Epidermal melanocyte (primary cell): ENCODE measurements at regions not wholly inside any gene's neighbourhood (a gene's known extent, or its start where the extent isn't known, plus 50 kb on each side); places are given as distances from the start of the nearest gene placed in this dataset.

Source experiments
- DNase-seq: peaks from one replicate; pipeline ENCODE4 v3.0.0; 2011; ENCODE audit warnings: low spot score; ENCODE audit not compliant: insufficient read length

DNA sequence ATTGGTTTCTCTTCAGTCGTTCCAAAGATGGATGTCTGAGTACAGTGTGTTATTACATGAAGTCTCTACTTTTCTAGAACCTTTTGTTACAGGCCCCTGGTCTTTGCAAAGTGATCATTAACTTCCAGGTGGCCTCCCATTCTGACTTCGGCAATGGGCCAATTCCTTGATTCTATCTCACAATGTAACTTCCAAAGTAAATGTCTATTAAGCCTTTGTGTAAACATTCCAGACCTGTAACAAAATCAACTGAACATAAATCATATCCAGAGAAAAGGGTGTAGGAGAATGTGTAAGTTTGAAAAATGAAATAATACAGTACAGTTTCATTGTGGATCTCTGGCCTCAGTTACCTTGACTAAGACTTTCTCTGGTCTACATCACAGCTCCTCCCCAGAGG lies 187.8 kb upstream of the JAG1 start:
- DNase-seq, result no peak

DNA sequence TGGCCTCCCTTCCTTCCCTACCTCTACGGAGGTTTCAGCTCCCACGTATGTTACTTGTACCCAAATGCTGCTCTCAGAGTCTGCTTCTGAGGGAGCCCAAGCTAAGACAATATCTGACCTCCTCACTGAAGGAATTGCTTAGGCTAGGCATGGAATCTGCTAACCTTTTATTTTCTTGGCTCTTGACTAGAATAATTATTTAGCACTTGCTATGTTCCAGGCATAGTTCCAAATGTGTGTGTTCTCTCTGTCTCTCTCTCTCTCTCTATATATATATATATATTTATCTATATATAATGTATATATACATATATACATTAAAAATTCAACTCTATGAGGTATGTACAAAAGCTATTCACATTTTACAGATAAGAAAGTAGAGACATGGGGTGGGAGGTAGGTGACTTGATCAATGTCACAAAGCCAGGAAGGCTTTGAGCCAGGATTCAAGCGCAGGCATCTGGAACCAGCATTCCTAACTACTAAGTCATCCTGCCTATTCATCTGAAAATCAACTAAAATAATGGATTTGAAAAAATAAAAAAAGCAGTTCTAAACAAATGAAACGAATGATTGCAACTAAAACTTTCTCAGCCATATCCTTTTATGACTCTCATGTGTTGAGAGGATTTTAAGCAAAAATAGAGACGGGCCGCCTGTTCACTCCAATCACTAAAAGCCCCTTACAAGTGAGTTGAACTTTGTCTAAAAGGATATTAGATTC lies 189.7 kb upstream of the JAG1 start:
- DNase-seq, result peak; percentile 48

DNA sequence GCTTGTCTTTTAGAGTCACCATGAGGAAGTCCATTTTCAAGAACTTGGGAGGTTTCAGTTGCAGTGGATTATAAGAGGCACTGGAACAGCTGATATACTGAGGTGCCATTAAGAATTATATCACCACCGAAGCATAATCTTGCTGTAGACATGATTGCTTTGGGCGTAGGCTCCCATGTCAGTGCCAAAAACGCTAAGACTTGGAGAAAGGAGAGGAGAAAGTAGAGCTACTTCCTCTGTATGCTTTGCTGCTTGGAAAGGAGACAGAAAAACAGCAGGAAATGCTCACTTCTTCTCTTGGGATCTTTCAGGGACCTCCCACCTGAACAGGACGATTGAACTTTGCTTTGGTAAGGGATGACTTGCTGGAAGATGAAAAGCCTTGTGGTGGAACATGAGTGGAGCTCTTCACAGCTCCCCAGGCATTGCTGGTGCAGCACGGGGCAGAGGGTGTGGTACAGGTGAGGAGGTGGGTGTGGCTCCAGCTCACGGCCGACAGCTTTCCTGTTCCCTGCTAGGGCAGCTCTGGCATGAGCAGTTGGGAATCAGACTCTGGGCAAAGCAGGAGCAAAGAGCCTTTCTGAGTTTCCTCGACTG lies 190.4 kb upstream of the JAG1 start:
- no peak for DNase-seq

DNA sequence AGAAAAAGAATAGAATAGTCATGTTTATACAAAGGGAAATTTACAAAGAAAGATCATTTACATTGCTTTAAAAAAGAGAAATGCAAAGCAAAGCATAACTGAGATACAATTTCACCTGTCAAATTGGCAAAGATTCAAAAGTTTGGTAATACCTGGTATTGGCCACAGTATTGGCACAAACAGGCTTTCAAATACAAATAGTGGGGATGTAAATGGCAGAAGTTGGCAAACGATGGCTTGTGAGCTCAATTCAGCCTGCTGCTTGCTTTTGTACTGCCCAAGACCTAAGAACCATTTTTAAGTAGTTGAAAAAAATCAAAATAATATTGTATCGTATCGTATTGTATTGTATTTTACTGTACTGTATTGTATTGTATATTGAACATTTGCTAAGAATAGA lies 194.5 kb upstream of the JAG1 start:
- DNase-seq, result no peak

DNA sequence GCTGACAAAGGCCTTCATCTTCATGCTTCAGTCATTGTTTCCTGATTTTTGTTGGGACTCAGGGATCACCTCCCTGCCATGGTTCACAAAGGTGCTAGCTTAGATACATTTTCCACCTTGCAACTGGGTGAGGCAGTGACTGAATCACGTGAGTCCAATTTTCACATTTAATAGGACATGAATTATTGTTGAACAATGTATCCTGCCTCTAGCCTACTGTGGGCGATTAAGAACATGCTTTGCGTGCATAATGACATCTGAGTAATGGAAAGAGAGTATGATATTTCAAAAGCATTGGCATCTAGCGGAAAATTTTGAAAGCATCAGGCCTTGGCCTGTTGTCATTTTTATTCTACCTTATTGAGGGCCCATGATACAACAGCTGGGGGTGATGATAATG lies 199.2 kb upstream of the JAG1 start:
- DNase-seq, result no peak

DNA sequence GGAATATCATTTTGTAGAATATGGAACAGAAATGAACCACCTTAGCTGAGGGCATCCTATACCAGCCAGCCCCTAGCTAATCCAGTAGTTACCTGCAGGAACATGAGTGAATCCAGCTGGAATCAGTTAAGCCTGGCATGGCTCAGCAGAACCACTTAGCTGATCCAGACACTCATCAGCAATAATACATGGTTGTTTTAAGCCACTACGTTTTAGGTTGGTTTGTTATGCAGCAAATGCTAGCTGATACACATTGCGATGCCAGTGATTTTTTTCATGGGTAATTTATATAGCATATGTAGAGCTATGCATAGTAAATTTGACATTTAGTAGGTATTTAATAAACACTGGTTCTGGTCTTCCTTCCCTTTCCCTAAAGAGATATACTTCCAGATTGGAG lies 201.9 kb upstream of the JAG1 start:
- DNase-seq, result no peak

DNA sequence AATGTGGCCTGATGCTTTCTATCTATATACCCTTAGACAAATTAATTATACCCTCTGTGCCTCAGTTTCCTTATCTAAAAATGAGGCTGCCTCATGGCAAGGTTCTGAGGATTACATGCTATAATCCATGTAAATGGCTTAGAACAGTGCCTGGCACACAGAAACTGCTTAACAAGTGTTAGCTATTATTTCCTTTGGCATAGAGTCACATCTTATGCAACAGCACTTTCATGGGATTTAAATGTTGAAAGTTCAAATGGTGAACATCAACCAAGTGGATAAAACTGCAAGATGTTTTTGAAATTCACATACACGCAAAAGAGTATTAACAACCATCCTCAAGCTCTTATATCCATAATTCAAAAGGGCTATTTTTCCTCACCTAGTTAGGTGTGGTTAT lies 202.8 kb upstream of the JAG1 start:
- no peak for DNase-seq

DNA sequence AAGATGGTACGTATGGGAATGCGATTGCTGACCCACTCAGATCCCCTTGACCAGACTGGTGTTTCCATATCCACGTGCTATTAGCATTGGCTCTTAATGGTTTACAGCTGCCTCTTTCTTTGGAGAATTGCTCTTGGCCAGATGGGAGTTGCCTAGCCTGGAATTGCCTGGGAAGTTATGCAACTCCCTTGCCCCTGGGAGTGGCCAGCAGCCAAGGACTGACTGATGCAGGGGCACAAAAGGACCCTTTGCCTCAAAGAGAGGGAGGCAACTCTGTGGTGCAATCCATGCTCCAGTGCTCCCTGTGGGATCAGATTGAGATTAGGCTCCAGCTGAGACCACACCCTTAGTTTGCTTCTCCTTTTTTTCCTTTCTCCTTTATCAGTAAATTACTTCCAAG lies 203.5 kb upstream of the JAG1 start:
- DNase-seq, result no peak

DNA sequence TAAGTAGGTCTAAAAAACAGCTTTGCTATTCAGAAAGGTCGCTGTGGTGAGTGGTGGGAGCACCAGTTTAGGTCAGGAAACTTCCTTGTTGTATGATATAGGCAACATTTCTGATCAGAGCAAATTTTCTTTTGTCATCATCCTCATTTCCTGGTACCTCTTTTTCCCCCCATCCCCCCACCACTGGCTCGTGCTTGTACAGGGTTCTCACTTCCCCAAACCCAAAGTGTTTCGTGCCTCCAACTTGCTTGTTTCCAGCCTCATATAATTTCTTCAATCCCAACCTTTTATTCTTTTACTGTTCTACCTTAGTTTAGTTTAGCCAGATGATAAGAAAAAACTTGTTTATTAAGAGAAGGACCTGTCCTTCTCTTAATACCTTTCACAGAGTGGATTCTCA lies 209.4 kb upstream of the JAG1 start:
- no peak for DNase-seq

DNA sequence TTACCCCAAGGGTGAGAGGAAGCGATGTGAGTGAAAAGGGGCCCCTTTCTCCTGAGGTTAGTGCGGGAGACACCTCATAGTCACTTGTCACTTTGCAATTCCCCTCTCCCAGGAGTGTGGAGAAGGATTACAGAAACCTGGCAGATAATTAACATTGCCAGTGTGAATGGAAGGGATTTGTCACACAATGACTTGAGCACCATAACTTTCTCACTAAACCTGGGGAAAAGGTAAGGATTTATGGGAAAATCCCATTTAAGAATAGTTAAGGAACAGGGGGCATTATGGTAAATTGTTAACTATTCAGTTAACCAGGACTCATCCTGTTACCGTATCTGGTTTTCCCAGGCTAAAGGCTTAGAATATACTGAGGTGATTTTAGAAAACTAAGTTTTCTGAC lies 219.5 kb upstream of the JAG1 start:
- DNase-seq, result no peak

DNA sequence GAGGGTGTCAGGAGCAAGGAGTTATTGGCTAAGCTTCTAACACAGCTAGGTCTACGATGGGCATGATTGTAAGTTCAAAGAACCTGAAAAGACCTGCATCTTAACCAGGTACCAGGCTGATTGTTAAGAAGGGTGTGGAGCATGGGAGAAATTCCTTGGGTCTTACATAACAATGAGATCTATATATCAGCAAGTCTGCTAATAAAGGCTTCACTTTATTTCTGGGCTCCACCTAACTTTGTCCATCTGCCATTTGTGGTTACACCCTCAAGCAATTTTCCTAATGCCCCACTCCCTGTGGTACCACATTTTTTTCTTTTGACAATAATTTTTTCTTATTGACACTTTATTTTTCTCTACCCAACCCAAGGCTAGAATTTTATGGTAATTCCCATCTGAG lies 223.5 kb upstream of the JAG1 start:
- no peak for DNase-seq

DNA sequence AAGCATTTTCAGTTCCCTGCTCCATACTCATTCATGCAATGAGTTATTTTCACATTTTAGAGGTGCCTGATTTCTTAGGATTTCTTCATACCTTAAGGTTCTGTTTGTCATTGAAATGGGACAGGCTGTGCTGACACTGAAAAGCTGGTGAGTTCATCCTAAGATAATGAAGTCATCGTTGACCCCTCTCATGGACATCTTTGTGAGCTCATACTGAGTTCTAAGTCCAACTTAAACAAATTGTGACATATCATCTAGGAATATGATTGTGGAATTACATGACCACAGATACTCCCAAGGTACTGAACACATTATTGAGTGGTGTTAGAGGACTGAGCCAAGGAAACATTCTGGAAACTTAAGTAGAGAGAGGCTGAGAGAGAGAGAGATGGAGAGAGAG lies 224.8 kb upstream of the JAG1 start:
- no peak for DNase-seq

DNA sequence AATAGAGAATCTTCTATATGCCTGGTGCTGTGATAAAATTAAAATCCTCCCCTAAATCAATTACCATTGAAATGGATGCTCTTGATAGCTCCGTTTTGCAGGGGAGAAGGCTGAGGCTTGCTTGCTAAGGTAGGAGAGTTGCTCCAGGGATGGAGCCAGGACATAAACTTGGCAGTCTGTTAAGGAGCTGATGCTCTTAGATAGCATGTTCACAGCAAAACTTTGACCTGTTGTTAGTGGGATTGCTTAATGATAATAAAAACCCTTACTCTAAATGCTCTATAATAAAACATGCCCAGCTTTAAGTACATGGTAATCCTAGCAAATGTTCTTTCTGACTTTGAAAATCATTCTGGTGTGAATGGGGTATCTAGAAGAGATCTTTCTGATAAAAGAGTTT lies 228.4 kb upstream of the JAG1 start:
- no peak for DNase-seq

DNA sequence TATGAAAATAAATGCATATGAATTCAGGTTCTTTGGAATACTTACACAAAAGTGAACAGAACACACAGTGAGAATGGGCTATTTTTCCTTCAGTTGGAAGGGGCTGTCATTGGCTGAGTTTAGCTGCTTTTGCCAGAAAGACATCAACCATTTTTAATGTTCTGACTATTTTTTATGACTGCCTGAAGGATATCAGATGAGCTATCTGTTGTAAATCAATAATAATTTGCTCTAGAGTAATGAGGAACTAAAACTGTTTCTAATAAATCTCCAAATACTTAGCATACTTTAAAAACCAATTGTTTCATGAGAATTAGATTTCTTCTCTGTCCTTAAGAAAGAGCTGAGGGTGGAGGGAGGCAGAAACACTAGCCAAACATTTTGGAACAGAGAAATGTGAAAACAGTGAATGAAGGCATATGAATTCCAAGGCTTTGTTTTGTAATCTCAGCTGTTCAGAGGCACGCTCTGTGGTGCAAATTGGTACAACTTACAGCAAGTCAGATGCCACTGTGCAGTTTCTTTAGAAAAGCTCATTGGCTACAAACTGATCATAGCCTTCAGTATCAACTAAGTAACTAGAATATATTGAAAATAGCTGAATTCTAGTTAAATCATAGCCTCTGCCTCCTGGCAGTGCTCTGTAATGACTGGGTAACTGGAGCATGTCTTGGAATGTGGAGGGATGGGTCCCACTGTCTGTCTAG lies 228.9 kb upstream of the JAG1 start:
- DNase-seq, result no peak

DNA sequence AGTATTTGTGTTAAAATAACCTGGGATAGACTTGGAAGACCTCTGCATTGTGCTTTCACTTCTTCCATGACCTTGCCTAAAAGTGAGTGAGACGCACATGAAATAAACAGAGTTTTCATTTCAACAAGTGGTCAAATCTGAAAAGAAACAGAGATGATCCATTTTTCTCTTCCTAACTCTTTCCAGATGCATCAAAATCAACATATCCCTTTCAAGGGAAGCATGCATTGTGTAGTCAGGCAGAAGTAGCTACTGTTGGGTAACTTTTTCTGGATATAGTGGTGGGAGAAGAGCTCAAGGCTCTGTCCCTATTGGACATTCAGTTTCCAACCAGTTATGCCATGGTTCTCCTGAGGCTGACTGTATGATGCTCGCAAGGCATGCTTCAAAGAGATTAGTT lies 233.0 kb upstream of the JAG1 start:
- no peak for DNase-seq

DNA sequence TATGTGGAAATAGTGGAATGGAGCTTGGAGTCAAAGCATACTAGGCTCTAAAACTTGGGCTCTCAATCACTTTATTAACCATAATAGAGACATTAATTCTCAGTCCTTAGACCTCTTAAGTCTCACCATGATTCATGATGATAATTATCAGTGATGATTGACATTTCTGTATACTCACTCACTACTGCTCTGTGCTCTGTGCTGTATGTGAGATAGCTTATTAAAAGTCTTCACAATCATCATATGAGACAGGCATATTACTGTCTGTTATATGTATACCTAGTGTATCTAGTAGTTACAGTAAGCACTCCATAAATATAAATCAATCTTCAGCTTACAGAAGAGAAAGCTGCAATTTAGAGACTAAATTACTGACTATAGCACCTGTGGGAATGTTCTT lies 236.0 kb upstream of the JAG1 start:
- no peak for DNase-seq

DNA sequence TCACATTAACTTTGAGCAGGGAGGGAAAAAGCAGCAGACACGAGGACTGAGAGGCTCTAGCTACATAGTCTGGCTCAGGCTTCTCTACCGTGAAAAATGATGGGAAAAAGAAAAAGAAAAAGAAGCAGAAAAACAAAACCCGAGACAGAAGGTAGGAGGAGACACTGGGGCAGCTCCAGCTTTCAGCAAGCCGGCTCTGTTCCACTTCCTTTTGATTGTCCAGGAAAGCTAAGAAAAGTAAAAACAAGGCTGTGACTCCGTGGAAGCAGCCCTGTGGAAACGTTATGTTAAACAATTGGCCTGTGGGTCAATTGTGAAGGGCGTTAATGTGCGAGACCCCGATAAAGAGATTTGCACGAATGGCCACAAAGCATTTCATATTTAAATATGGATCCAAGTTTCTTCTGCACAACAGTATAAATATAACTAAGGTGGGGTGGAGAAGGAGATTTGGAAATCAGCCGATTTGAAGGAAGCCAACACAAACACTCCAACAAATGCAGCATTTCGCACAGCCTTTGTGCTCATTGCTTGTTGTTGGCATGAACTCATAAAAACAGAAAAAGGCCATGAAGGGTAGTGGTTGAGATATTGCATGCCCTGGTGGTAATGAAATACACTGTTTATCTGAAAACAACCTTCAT lies 236.9 kb upstream of the JAG1 start:
- DNase-seq, result no peak

DNA sequence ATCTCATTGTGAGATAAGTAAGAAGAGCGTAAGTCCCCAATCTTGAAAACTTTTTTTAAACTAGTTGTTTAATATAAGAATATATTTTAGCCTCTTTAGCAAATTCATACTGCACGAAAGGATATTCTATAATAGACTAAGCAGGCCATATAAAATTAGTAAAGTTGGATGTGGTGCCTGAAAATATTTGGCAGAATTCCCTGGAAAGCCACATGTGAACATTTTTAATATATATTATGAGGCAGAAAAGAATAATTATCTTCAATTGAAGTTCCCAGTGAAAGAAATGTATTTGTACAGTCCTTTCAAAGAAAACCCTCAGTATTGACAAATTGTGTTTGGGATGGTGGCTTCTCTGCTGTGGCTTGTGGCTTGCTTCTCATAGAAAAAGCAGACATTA lies 237.5 kb upstream of the JAG1 start:
- DNase-seq, result no peak

DNA sequence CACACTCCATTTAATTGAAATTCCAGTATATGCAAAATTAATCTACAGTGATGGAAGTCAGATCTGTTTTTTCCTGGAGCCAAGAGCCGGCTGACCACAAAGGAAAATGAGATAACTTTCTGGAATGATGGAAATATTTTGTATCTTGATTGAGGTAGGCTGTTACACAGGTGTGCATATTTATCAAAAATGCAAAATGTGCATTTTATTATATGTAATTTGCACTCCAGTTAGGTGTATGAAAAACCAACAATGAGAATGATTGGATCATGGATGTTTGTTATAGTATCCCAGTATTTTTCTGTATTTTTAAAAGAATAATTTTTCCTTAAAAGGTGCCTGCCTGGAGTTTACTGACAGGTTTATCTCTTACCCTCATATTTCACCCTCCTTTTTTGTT lies 242.0 kb upstream of the JAG1 start:
- DNase-seq, result no peak

DNA sequence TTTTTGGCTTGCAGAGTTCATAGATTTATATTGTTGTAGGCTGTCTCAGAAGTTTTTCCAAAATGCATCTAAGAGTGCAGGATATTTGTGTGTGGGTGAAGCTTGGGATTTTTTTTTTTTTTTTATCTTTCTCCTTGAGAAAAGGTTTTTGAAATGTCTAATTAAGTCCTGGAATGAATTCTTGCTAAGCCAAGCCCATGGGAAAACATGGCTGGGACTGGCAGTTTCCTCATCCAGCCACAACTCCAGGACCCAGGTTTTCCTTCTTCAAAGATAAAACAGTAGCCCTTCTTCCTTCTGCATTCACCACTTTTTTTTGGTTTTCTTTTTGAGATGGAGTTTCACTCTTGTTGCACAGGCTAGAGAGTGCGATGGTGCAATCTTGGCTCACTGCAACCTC lies 242.5 kb upstream of the JAG1 start:
- DNase-seq, result no peak

DNA sequence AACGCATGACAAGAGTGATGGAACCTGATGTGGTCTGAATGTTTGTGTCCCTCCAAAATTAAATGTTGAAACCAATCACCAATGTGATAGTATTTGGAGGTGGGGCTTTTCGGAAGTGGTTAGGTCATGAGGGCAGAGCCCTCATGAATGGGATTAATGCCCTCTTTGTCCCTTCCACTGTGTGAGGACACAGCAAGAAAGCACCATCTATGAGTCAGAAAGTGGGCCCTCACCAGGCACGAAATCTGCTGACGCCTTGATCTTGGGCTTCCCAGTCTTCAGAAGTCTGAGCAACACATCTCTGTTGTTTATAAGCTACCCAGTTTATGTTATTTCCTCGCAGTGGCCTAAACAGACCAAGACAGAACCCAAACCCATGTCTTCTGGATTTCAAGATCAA lies 244.0 kb upstream of the JAG1 start:
- no peak for DNase-seq

DNA sequence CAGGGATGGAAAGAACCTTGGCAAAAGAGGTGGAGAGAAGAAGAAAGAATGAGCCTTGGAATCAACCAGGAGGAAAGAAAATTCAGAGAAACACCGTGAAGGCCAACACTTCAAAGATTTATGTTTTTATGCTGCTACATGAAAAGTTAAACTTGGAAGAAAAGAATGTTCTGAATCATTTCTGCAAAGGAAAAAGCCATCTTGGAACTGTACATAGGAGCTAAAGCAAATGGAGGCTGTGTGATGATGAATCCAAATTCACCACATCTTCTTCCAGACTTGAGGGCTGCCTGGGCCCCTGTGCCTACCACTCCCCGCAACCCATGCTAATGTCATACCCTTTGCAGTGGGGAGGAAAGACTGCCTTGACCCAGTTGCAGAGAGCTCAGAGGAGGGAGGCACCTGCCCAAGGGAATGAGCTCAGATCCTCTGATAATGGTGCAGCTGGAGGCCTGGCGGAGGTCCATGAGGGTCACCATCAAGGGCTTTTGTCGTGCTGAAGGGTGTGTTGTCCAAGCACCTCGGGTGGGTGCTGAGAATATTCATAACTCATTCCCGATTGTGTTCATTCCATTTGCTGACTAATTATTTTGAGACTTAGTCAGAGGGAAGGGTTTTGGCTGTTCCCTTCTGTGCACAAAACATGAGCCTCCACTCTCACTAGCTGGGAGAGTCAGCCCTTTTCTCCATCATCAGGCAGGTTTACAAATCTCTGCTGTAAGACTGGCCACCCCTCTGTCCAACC lies 245.8 kb upstream of the JAG1 start:
- DNase-seq, result no peak
